H1 (cell line): ENCODE measurements at regions not wholly inside any gene's neighbourhood (a gene's known extent, or its start where the extent isn't known, plus 50 kb on each side); places are given as distances from the start of the nearest gene placed in this dataset.

Experiments used
- CTCF ChIA-PET: fragments of 300-600 bp; sonication (Branson Sonifier 250); formaldehyde crosslinking; loops from one replicate; lab custom pipeline; 2021; ENCODE audit not compliant: partially characterized antibody; lab: Charles Lee
- POLR2A ChIA-PET: fragments of 300-600 bp; sonication (Branson Sonifier 250); formaldehyde crosslinking; loops from one replicate; lab custom pipeline; 2021; ENCODE audit warnings: inconsistent platforms; ENCODE audit not compliant: partially characterized antibody; lab: Charles Lee
- DNase-seq, 2 experiments: peaks; one replicate each; pipeline versions ENCODE4 v3.0.0 to v3.0.0-alpha.2; 2010 to 2022; ENCODE audit warnings: low spot score in 2 of 2, low read depth in 1 of 2, mixed read lengths in 1 of 2
- FAIRE-seq: peaks from 2 replicates; lab custom pipeline; 2011; peaks lifted over from hg19 to GRCh38; lab: Jason Lieb, UNC
- H2AFZ ChIP-seq: 2 replicates; pipeline ENCODE4 v1.8.1; 2012; ENCODE audit warnings: low read length, inconsistent platforms
- H2AK5ac ChIP-seq: 2 replicates; pipeline ENCODE4 v1.6.1; 2013; ENCODE audit warnings: low read depth, low read length
- H2BK120ac ChIP-seq: replicated peaks from 2 replicates; pipeline ENCODE3; 2013; ENCODE audit warnings: low read depth, low read length, inconsistent platforms
- H2BK12ac ChIP-seq: 2 replicates; pipeline ENCODE4 v1.6.1; 2013; ENCODE audit warnings: low read depth, low read length
- H2BK15ac ChIP-seq: 2 replicates; pipeline ENCODE4 v1.6.1; 2013; ENCODE audit warnings: low read length
- H2BK20ac ChIP-seq: 2 replicates; pipeline ENCODE4 v1.6.1; 2013; ENCODE audit warnings: low read length
- H2BK5ac ChIP-seq: 2 replicates; pipeline ENCODE4 v1.6.1; 2013; ENCODE audit warnings: low read depth, low read length
- H3K14ac ChIP-seq: 2 replicates; pipeline ENCODE4 v1.6.1; 2013; ENCODE audit warnings: inconsistent platforms; ENCODE audit not compliant: insufficient read length
- H3K18ac ChIP-seq: 2 replicates; pipeline ENCODE4 v1.6.1; 2013; ENCODE audit warnings: low read length; ENCODE audit errors: extremely low read depth
- H3K23ac ChIP-seq: 2 replicates; pipeline ENCODE4 v1.6.1; 2013; ENCODE audit warnings: inconsistent platforms; ENCODE audit not compliant: insufficient read length
- H3K23me2 ChIP-seq: 2 replicates; pipeline ENCODE4 v1.6.1; 2013; ENCODE audit warnings: low read depth, low read length
- H3K27ac ChIP-seq: 2 replicates; pipeline ENCODE4 v1.6.1; 2011; ENCODE audit warnings: low read depth, low read length, inconsistent platforms
- H3K27me3 ChIP-seq, 4 experiments: replicated peaks in 1 of 4; 1 replicate in 1 of 4; 2 replicates in 3 of 4; pipeline versions ENCODE4 v1.6.1 to v1.8.1; 2011 to 2013; ENCODE audit warnings: low read length in 3 of 4, mild to moderate bottlenecking in 3 of 4, inconsistent platforms in 2 of 4, mixed read lengths in 2 of 4, moderate library complexity in 1 of 4; ENCODE audit not compliant: control insufficient read depth in 3 of 4, insufficient read depth in 3 of 4; ENCODE audit errors: extremely low read depth in 1 of 4
- H3K36me3 ChIP-seq, 4 experiments: 2 replicates each; pipeline versions ENCODE4 v1.6.1 to v1.8.1; 2011 to 2013; ENCODE audit warnings: mild to moderate bottlenecking in 4 of 4, low read length in 3 of 4, moderate library complexity in 2 of 4, control low read depth in 1 of 4, inconsistent platforms in 1 of 4; ENCODE audit not compliant: insufficient read depth in 4 of 4, control insufficient read depth in 2 of 4
- H3K4ac ChIP-seq: replicated peaks from 2 replicates; pipeline ENCODE3; 2013; ENCODE audit warnings: low read length, low read depth, mixed read lengths, inconsistent platforms; ENCODE audit not compliant: insufficient read length
- H3K4me1 ChIP-seq, 4 experiments: replicated peaks in 1 of 4; 1 replicate in 1 of 4; 2 replicates in 3 of 4; pipeline versions ENCODE4 v1.6.1 to v1.8.1; 2011 to 2013; ENCODE audit warnings: low read length in 3 of 4, inconsistent platforms in 2 of 4, mixed read lengths in 1 of 4; ENCODE audit not compliant: insufficient read depth in 4 of 4, control insufficient read depth in 3 of 4
- H3K4me2 ChIP-seq, 2 experiments: 2 replicates each; pipeline versions ENCODE4 v1.6.1 to v1.8.1; 2011 to 2013; ENCODE audit warnings: low read depth in 2 of 2, low read length in 2 of 2, control low read depth in 1 of 2, inconsistent platforms in 1 of 2, mild to moderate bottlenecking in 1 of 2; ENCODE audit not compliant: insufficient read depth in 1 of 2
- H3K4me3 ChIP-seq, 4 experiments: fragments of 200-600, 300-600 bp in 1 of 4; sonication (generic), shearing (Covaris generic), sonication (Bioruptor Twin) in 1 of 4; 2 replicates each; pipeline versions ENCODE4 v1.5.1 to v1.8.1; 2011 to 2016; ENCODE audit warnings: low read length in 4 of 4, low read depth in 3 of 4, control low read depth in 2 of 4, inconsistent platforms in 2 of 4, mild to moderate bottlenecking in 2 of 4, mixed read lengths in 1 of 4, moderate library complexity in 1 of 4; ENCODE audit not compliant: insufficient read depth in 2 of 4; ENCODE audit errors: extremely low read depth in 1 of 4
- H3K56ac ChIP-seq: replicated peaks from 2 replicates; pipeline ENCODE3; 2013; ENCODE audit warnings: low read depth, mild to moderate bottlenecking, mixed read lengths, low read length, inconsistent platforms; ENCODE audit not compliant: insufficient read length
- H3K79me1 ChIP-seq: 2 replicates; pipeline ENCODE4 v1.6.1; 2013; ENCODE audit warnings: low read depth, low read length, control low read depth
- H3K79me2 ChIP-seq, 2 experiments: 2 replicates each; pipeline versions ENCODE4 v1.6.1 to v1.8.1; 2012 to 2013; ENCODE audit warnings: low read length in 2 of 2, mild to moderate bottlenecking in 2 of 2, inconsistent platforms in 1 of 2; ENCODE audit not compliant: insufficient read depth in 2 of 2, control insufficient read depth in 1 of 2
- H3K9ac ChIP-seq, 4 experiments: replicated peaks in 1 of 4; 1 replicate in 1 of 4; 2 replicates in 3 of 4; pipeline versions ENCODE4 v1.6.1 to v1.8.1; 2011 to 2013; ENCODE audit warnings: low read depth in 3 of 4, low read length in 3 of 4, control low read depth in 2 of 4, mild to moderate bottlenecking in 2 of 4, moderate library complexity in 2 of 4, inconsistent platforms in 1 of 4; ENCODE audit errors: extremely low read depth in 1 of 4
- H3K9me3 ChIP-seq, 2 experiments: 2 replicates each; pipeline versions ENCODE4 v1.6.1 to v1.8.1; 2012 to 2013; ENCODE audit warnings: mild to moderate bottlenecking in 2 of 2, moderate library complexity in 2 of 2, control low read depth in 1 of 2, inconsistent platforms in 1 of 2, low read depth in 1 of 2, low read length in 1 of 2, mixed read lengths in 1 of 2; ENCODE audit not compliant: insufficient read depth in 2 of 2
- H4K20me1 ChIP-seq, 2 experiments: replicated peaks in 1 of 2; 2 replicates each; pipeline versions ENCODE3 to v1.8.1; 2011 to 2013; ENCODE audit warnings: inconsistent platforms in 2 of 2, low read length in 2 of 2, mild to moderate bottlenecking in 1 of 2; ENCODE audit not compliant: insufficient read depth in 2 of 2, control insufficient read depth in 1 of 2
- H4K5ac ChIP-seq: 2 replicates; pipeline ENCODE4 v1.6.1; 2013; ENCODE audit warnings: low read length, low read depth, mixed read lengths, inconsistent platforms; ENCODE audit not compliant: insufficient read length
- H4K8ac ChIP-seq: 2 replicates; pipeline ENCODE4 v1.8.0; 2013; ENCODE audit warnings: mild to moderate bottlenecking, moderate library complexity, low read length, inconsistent platforms; ENCODE audit not compliant: insufficient read depth; ENCODE audit errors: extremely low read depth
- H4K91ac ChIP-seq: replicated peaks from 2 replicates; pipeline ENCODE3; 2013; ENCODE audit warnings: low read length, mixed read lengths, inconsistent platforms; ENCODE audit not compliant: insufficient read length
- BACH1 ChIP-seq: IDR thresholded peaks from 2 replicates; pipeline ENCODE4 v1.6.1; 2012; ENCODE audit warnings: low read length, improper control_type of control experiment
- JUND ChIP-seq: IDR thresholded peaks from 2 replicates; pipeline ENCODE4 v1.6.1; 2011; ENCODE audit warnings: mild to moderate bottlenecking, improper control_type of control experiment, low read length
- RAD21 ChIP-seq, 2 experiments: IDR thresholded peaks in 1 of 2; conservative IDR thresholded peaks in 1 of 2; 2 replicates each; pipeline ENCODE4 v1.6.1; 2011; ENCODE audit warnings: low read depth in 2 of 2, low read length in 2 of 2, improper control_type of control experiment in 1 of 2, inconsistent platforms in 1 of 2, mild to moderate bottlenecking in 1 of 2, moderate library complexity in 1 of 2
- TCF12 ChIP-seq: IDR thresholded peaks from 2 replicates; pipeline ENCODE4 v1.6.1; 2011; ENCODE audit warnings: low read depth, mild to moderate bottlenecking, low read length
- WGBS, 2 experiments: shearing (Covaris generic) in 1 of 2; methylation state at CpG; one replicate each; pipeline versions ENCODE4 v1.1.6 to v1.1.7; 2013 to 2015; ENCODE audit warnings: low lambda C conversion rate in 2 of 2, mixed read lengths in 2 of 2, inconsistent platforms in 1 of 2, low coverage in 1 of 2, missing lambda C conversion rate in 1 of 2; ENCODE audit not compliant: insufficient replicate concordance in 2 of 2, insufficient coverage in 1 of 2, insufficient read length in 1 of 2; ENCODE audit errors: extremely low coverage in 1 of 2, missing lambda C conversion rate in 1 of 2; 5-methylcytosine and 5-hydroxymethylcytosine counted together

DNA sequence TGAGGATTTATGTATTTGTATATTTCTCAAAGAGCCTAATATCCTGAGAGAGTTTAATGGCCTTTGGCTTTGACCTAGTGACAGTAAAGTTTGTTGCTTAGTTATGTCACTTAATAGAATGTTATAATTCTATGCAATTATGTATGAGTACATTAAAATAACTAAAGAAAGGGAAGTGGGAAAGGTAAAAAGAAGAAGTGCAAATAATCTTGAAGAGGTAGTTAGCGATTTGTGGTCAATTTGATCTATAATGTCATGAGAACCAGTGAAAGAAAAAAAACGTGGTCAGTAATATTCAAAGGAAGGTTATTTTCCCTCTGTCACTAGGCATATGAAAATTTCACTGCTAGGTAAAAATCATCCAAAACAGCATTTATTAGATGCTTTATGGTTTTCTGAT, 143.4 kb upstream of the LSM8 start:
- 90% methylated on average over 2 of the region's 2 CpGs; no CpG with 5 or more reads in 1 of the 2 experiments for WGBS, 2 experiments
- no peaks in the 10 kb centered on the region for H3K4me1 ChIP-seq
- H3K18ac ChIP-seq = no peak overlapping the region
- no peak overlapping the region for H3K4me2 ChIP-seq
- DNase-seq = no peak
- ChIA-PET POLR2A (no interaction called here), CTCF (interaction anchor here (0.9 kb wide), 1 partner anchor 149 kb away, joined by 3 read pairs; no protein-coding TSS in a partner anchor)
- H2BK15ac ChIP-seq = no peak overlapping the region
- no peaks in the 10 kb centered on the region for H3K9me3 ChIP-seq
- no peak overlapping the region for H2AFZ ChIP-seq
- no peak overlapping the region for H3K4me3 ChIP-seq
- no peak overlapping the region for H2BK120ac ChIP-seq
- no peak overlapping the region for H4K91ac ChIP-seq
- H2BK12ac ChIP-seq = no peak overlapping the region
- no peaks in the 10 kb centered on the region for H3K79me1 ChIP-seq
- no peaks in the 10 kb centered on the region for H3K27me3 ChIP-seq
- no peak overlapping the region for H2BK5ac ChIP-seq
- no peak overlapping the region for H3K56ac ChIP-seq
- no peaks in the 10 kb centered on the region for H3K79me2 ChIP-seq
- no peak overlapping the region for H3K14ac ChIP-seq
- H3K23ac ChIP-seq = no peak overlapping the region
- H4K20me1 ChIP-seq = no peaks in the 10 kb centered on the region
- no peaks in the 10 kb centered on the region; the same call in 1 of the 2 replicates for H3K23me2 ChIP-seq
- no peak overlapping the region for H2AK5ac ChIP-seq
- H2BK20ac ChIP-seq = no peak overlapping the region
- no peak overlapping the region for H3K9ac ChIP-seq
- no peak overlapping the region for H3K4ac ChIP-seq
- FAIRE-seq = no peak
- H3K36me3 ChIP-seq = no peaks in the 10 kb centered on the region
- no peak overlapping the region for H4K8ac ChIP-seq
- H4K5ac ChIP-seq = no peak overlapping the region
- H3K27ac ChIP-seq = no peak overlapping the region
- TF ChIP-seq TCF12 (no peak), RAD21 (IDR thresholded peaks at IDR 0.05 in 1 of 2, conservative IDR thresholded peaks at IDR 0.05 in 1 of 2; ENCODE audit: low read depth in 2 of 2, low read length in 2 of 2) (no peak), JUND (no peak), BACH1 (no peak)
